ENCODE measurements at regions not wholly inside any gene's neighbourhood (a gene's known extent, or its start where the extent isn't known, plus 50 kb on each side); places are given as distances from the start of the nearest gene placed in this dataset.

DNA sequence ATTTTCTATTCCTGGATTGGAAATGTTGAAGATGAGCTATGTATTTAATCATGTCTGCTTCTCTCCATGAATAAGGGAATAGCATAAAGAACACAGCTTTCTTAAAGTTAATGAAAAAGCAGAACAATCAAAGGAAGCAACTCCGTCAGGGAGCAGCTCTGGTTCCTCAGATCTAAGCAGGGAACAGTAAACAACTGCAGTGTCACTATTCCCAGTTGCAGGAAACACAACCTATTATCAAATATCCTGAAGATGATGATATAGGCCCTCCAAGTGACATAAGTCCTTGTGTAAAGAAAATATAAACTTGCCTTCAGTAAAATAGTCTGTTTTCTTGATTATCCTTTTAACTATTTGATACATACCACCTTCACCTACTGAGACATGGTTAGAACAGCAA, 228.1 kb downstream of the KCNC2 start (continued):
- TF ChIP-seq ADNP (CRISPR knock-in tag; IDR thresholded peaks at IDR 0.05) (no peak), ZNF569 (CRISPR knock-in tag; IDR thresholded peaks at IDR 0.05; ENCODE audit: borderline replicate concordance) (no peak), FLYWCH1 (CRISPR knock-in tag; IDR thresholded peaks at IDR 0.05) (no peak), NR1H2 (CRISPR knock-in tag; IDR thresholded peaks at IDR 0.05; ENCODE audit: borderline replicate concordance, low read depth) (no peak), ZFP41 (CRISPR knock-in tag; IDR thresholded peaks at IDR 0.05; ENCODE audit: borderline replicate concordance) (no peak), ZNF317 (CRISPR knock-in tag; IDR thresholded peaks at IDR 0.05) (no peak), ZNF543 (CRISPR knock-in tag; IDR thresholded peaks at IDR 0.05) (no peak)

GRCh38 chr12:74983917-74984316, 225.7 kb downstream of the KCNC2 start:
- H4K20me1 ChIP-seq (ENCODE audit: insufficient read depth, low read length) = no peaks in the 10 kb centered on the region
- H3K36me3 ChIP-seq (replicated peaks in 1 of 2; ENCODE audit: control insufficient read depth in 1 of 2, insufficient read depth in 2 of 2, low read length in 2 of 2) = no peaks in the 10 kb centered on the region
- no peaks in the 10 kb centered on the region for H3K9me3 ChIP-seq (ENCODE audit: low read length)
- ATAC-seq (no peak), FAIRE-seq (no peak), DNase-seq (ENCODE audit: low spot score) (peak; percentile 5)
- H3K79me2 ChIP-seq (ENCODE audit: insufficient read depth, low read length) = no peaks in the 10 kb centered on the region
- 2% methylated on average over 3 of the region's 3 CpGs for WGBS (ENCODE audit: low lambda C conversion rate)
- no peak overlapping the region for H3K4me3 ChIP-seq (replicated peaks in 1 of 3; ENCODE audit: insufficient read depth in 1 of 3, low read depth in 2 of 3, low read length in 3 of 3)
- ChIA-PET CTCF (ENCODE audit: low intra/inter-chr PET ratio, low total read pairs) (no interaction called here), POLR2A (no interaction called here)
- no peak overlapping the region for H3K9ac ChIP-seq (ENCODE audit: insufficient read depth, low read depth, low read length)
- H2AFZ ChIP-seq (ENCODE audit: low read length) = no peak overlapping the region
- H3K4me2 ChIP-seq (ENCODE audit: low read depth, low read length) = no peak overlapping the region
- no TSS peak for BruUV-seq (replicated peaks)
- H3K27me3 ChIP-seq (ENCODE audit: control insufficient read depth in 1 of 2, insufficient read depth in 2 of 2, low read length in 2 of 2) = no peaks in the 10 kb centered on the region; a peak in 1 of 5 replicates
- in situ Hi-C loops (cut with HindIII; ENCODE audit: extremely low pct_ligation_motif_present, low pct_unique_long_range_greater_than_20kb) = no loop called here
- no peaks in the 10 kb centered on the region for H3K4me1 ChIP-seq (ENCODE audit: insufficient read depth, low read length)
- H3K27ac ChIP-seq (ENCODE audit: extremely low read length, insufficient read depth, low read length) = no peak overlapping the region
- intact Hi-C loops (cut with micrococcal nuclease; ENCODE audit: unreplicated experiment) = no loop called here
- no peak for TF ChIP-seq RXRB (CRISPR knock-in tag; IDR thresholded peaks at IDR 0.05; ENCODE audit: borderline replicate concordance)
- TF ChIP-seq RARA (CRISPR knock-in tag; IDR thresholded peaks at IDR 0.05) = no peak
- TF ChIP-seq ZZZ3 (CRISPR knock-in tag; IDR thresholded peaks at IDR 0.05; ENCODE audit: borderline replicate concordance) = no peak
- TF ChIP-seq, protein P1, sequence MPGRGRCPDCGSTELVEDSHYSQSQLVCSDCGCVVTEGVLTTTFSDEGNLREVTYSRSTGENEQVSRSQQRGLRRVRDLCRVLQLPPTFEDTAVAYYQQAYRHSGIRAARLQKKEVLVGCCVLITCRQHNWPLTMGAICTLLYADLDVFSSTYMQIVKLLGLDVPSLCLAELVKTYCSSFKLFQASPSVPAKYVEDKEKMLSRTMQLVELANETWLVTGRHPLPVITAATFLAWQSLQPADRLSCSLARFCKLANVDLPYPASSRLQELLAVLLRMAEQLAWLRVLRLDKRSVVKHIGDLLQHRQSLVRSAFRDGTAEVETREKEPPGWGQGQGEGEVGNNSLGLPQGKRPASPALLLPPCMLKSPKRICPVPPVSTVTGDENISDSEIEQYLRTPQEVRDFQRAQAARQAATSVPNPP (CRISPR knock-in tag; IDR thresholded peaks at IDR 0.05) = no peak
- no peak for TF ChIP-seq ZNF17 (CRISPR knock-in tag; IDR thresholded peaks at IDR 0.05)
- TF ChIP-seq U2AF1 (optimal IDR thresholded peaks at IDR 0.05; ENCODE audit: low read depth, low read length) = no peak
- no peak for TF ChIP-seq ZSCAN31 (CRISPR knock-in tag; IDR thresholded peaks at IDR 0.05; ENCODE audit: low read depth)
- TF ChIP-seq ZUFSP (CRISPR knock-in tag; IDR thresholded peaks at IDR 0.05; ENCODE audit: borderline replicate concordance) = no peak
- TF ChIP-seq, protein P2, sequence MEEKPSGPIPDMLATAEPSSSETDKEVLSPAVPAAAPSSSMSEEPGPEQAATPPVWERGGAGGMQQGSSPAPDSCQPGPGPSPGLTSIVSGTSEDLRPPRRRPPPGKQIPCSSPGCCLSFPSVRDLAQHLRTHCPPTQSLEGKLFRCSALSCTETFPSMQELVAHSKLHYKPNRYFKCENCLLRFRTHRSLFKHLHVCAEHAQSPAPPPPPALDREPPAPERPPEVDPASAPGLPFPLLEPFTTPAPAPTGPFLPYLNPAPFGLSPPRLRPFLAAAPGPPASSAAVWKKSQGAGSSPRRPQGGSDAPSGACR (CRISPR knock-in tag; IDR thresholded peaks at IDR 0.05) = no peak
- no peak for TF ChIP-seq HMGA1 (CRISPR knock-in tag; conservative IDR thresholded peaks at IDR 0.05)
- TF ChIP-seq, protein P3, sequence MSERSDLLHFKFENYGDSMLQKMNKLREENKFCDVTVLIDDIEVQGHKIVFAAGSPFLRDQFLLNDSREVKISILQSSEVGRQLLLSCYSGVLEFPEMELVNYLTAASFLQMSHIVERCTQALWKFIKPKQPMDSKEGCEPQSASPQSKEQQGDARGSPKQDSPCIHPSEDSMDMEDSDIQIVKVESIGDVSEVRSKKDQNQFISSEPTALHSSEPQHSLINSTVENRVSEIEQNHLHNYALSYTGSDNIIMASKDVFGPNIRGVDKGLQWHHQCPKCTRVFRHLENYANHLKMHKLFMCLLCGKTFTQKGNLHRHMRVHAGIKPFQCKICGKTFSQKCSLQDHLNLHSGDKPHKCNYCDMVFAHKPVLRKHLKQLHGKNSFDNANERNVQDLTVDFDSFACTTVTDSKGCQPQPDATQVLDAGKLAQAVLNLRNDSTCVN (CRISPR knock-in tag; IDR thresholded peaks at IDR 0.05; ENCODE audit: borderline replicate concordance) = no peak
- no peak for TF ChIP-seq REL (CRISPR knock-in tag; conservative IDR thresholded peaks at IDR 0.05)
- TF ChIP-seq CENPT (CRISPR knock-in tag; IDR thresholded peaks at IDR 0.05; ENCODE audit: low read depth) = no peak
- TF ChIP-seq DR1 (CRISPR knock-in tag; IDR thresholded peaks at IDR 0.05) = no peak
- TF ChIP-seq ZNF562 (CRISPR knock-in tag; IDR thresholded peaks at IDR 0.05; ENCODE audit: borderline replicate concordance) = no peak

Measured in HepG2 (cell line).